ENCODE measurements at regions not wholly inside any gene's neighbourhood (a gene's known extent, or its start where the extent isn't known, plus 50 kb on each side); places are given as distances from the start of the nearest gene placed in this dataset.

DNA sequence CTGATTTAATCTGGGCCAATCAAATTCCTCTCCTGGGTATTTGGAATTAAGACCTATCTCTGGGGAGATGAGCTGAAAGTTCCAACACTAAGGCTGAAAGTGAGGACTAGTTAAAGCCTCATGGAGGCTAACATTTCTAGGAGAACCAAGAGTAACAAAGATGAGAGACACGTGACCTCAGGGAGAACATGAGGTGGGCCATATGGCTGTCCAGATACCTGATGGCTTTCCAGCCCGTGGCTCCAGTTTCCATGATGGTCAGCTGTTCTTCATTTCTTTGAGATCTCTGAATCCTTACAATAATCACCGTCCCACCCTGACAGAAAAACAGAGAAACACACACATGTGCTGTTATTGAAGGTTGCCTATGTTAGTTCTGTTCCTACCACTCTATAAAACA, 66.1 kb downstream of the LEPR start:
- Mint-ChIP-seq H3K27me3 (peaks cover 4% of the 10 kb centered on the region), H3K4me3 (no peak overlapping the region), H3K36me3 (no peaks in the 10 kb centered on the region), H3K4me1 (no peaks in the 10 kb centered on the region), H3K9me3 (no peaks in the 10 kb centered on the region), H3K27ac (no peak overlapping the region)
- no peak for DNase-seq
- CTCF ChIA-PET: interaction anchor here (1.0 kb wide), 1 partner anchor 11 kb away, joined by 3 read pairs; no protein-coding TSS in a partner anchor

DNA sequence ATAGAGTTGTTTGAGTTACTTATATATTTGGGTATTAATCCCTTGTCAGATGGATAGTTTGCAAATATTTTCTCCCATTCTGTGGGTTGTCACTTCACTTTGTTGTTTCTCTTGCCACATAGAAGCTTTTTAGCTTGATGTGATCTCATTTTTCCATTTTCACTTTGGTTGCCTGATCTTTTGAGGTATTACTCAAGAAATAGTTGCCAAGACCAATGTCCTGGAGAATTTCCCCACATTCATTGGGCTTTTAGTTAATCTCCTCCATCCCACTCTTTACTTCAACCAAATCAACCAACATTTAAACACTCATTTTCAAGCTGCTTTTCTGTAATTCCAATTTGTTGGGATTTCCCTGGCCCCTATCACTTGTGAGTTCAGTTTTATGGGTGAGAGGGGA, 69.0 kb downstream of the LEPR start:
- Mint-ChIP-seq H3K4me3 (no peak overlapping the region), H3K36me3 (no peaks in the 10 kb centered on the region), H3K4me1 (no peaks in the 10 kb centered on the region), H3K9me3 (no peaks in the 10 kb centered on the region), H3K27me3 (peaks cover 4% of the 10 kb centered on the region), H3K27ac (no peak overlapping the region)
- DNase-seq: no peak
- CTCF ChIA-PET: no interaction called here

DNA sequence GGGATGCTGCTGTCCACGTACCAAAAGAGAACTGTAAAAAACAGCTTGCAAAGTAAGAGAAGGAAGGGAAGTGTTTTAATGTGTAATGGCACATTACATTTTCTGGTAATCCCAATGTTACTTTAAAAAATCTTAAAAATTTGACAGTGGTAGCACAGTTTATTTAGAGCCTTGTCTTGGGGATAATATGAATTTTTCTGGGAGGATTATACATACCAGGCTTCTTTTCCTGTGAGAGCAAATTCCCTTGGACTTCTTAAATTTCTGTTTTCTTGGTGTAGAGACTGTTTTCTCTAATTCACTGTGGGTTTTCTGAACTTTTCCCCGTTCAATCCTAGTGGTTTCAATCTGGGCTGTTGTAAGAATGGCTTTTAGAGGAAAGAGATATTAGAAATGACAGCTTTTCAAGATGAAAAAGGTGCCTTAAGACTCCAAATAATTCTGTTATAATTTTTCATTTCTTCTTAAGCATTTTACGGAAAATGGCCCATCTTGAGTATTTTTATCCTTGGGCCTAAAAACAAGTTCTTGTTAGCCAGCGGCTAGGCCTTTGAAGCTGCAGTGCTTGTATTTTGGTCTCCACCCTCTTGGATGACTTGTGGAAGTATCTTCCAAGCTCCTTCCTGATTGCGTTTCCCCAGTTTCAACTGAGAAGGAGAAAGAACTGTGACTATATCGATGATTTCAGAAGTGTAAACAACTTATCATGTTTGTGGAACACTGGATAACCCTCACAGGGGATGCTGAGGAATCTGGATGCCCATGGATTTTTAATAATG, 70.0 kb downstream of the LEPR start:
- H3K27ac Mint-ChIP-seq: no peak overlapping the region
- peaks cover 4% of the 10 kb centered on the region for H3K27me3 Mint-ChIP-seq
- H3K36me3 Mint-ChIP-seq: no peaks in the 10 kb centered on the region
- DNase-seq: no peak
- no peaks in the 10 kb centered on the region for H3K4me1 Mint-ChIP-seq
- no peaks in the 10 kb centered on the region for H3K9me3 Mint-ChIP-seq
- CTCF ChIA-PET: no interaction called here
- H3K4me3 Mint-ChIP-seq: no peak overlapping the region

DNA sequence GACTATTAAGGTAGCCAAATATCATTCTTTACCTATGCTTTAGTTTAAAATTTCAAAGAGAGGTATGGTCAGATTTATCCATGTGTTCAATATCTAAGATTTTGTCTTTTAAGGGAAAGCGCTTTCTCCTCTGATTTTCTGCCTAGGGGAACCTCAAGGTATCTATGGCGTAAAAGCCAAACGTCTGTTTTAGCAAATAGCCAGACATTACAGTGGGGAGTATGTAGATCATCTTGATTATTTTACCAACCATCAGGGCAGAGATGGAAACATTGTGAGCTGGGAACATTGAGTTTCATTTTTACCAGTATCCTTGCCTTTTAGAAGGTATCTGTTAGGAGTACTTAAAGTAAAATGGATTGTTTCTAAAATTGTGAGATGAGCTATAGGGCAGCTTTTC, 71.0 kb downstream of the LEPR start:
- Mint-ChIP-seq H3K27me3 (peaks cover 4% of the 10 kb centered on the region), H3K4me1 (no peaks in the 10 kb centered on the region), H3K36me3 (no peaks in the 10 kb centered on the region), H3K4me3 (no peak overlapping the region), H3K9me3 (no peaks in the 10 kb centered on the region), H3K27ac (no peak overlapping the region)
- CTCF ChIA-PET: interaction anchor here (1.0 kb wide), 1 partner anchor 196 kb away, joined by 3 read pairs; no protein-coding TSS in a partner anchor
- DNase-seq: no peak

DNA sequence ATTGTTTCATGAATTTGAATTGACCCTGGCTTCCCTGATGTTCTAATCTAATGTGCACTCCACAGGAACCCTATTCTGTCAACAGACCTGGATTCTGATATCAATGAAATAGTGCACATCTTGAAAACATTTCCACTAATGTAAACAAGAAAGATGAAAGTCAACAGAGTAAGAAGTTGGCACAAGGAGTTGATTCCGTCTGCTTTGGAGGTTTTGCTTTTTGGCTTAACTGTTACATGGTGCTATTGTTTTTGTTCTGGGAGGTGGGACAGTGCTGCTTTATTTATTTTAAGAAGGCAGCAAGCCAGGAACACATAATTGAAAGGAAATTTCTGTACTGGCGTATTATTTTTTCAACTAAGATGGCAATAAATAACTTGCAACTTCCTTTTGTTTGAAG, 73.3 kb downstream of the LEPR start:
- DNase-seq: no peak
- CTCF ChIA-PET: no interaction called here
- no peaks in the 10 kb centered on the region for H3K27me3 Mint-ChIP-seq
- no peak overlapping the region for H3K27ac Mint-ChIP-seq
- no peak overlapping the region for H3K4me3 Mint-ChIP-seq
- H3K9me3 Mint-ChIP-seq: no peaks in the 10 kb centered on the region
- H3K36me3 Mint-ChIP-seq: no peaks in the 10 kb centered on the region
- H3K4me1 Mint-ChIP-seq: no peaks in the 10 kb centered on the region

DNA sequence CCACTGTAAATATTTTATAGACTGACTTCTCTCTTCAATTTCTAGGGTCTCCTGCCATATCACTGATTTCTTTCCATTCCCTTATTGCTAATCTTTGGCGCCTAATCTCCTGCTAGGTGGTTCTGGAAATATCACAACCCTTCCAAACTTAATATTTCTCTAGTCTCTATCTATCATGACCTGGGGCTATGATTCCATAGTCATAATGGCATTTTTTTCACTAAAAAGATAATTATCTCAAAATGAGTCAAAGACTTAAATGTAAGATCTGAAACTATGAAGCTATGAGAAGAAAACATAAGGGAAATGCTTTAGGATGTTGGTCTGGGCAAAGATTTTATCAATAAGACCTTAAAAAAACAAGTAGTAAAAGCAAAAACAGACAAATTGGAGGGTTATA, 74.2 kb downstream of the LEPR start:
- Mint-ChIP-seq H3K9me3 (no peaks in the 10 kb centered on the region), H3K4me1 (no peaks in the 10 kb centered on the region), H3K36me3 (no peaks in the 10 kb centered on the region), H3K27ac (no peak overlapping the region), H3K4me3 (no peak overlapping the region), H3K27me3 (no peaks in the 10 kb centered on the region)
- DNase-seq: no peak
- CTCF ChIA-PET: no interaction called here

DNA sequence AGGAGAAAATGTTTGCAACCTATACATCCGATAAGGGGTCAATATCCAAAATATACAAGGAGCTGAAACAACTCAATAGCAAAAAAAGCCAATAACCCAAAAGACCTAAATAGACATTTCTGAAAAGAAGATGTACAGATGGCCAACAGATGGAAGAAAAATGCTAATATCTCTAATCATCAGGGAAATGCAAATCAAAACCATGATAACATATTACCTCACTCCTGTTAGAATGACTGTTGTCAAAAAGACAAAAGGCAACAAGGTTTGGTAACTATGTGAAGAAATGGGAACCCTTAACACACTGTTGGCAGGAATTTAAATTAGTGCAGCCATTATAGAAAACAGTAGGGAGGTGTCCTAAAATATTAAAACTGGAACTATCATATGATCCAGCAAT, 74.7 kb downstream of the LEPR start:
- no peak overlapping the region for H3K27ac Mint-ChIP-seq
- no peaks in the 10 kb centered on the region for H3K9me3 Mint-ChIP-seq
- H3K27me3 Mint-ChIP-seq: no peaks in the 10 kb centered on the region
- H3K4me1 Mint-ChIP-seq: no peaks in the 10 kb centered on the region
- no peak for DNase-seq
- CTCF ChIA-PET: no interaction called here
- no peaks in the 10 kb centered on the region for H3K36me3 Mint-ChIP-seq
- H3K4me3 Mint-ChIP-seq: no peak overlapping the region

DNA sequence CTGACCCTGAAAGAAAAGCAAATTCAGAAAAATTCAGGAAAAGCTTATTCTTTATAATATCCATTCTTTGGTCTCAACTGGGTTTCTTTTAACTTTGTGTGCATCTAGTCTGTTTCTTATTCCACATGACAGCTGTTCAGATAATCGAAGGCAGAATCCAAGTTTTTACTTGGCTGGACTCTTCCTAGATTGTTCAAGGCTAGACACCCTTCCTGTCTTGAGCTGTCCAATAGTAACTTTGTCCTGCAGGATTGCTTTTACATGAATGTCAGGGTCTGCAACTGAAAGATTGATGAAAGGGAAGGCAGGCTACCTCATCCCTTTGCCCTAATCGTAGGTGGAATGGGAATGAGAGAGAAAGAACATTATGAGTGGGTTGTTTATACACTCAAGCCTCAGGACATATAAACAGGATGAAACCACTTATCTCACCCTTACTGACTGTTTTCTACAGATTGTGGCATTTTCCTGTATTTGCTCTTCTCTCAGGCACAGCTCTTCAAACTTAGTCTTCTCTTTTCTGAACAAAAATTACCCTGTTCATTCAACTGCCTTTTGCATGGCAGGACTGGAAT, 76.9 kb downstream of the LEPR start:
- no peaks in the 10 kb centered on the region for H3K4me1 Mint-ChIP-seq
- CTCF ChIA-PET: no interaction called here
- DNase-seq: no peak
- no peaks in the 10 kb centered on the region for H3K36me3 Mint-ChIP-seq
- H3K27me3 Mint-ChIP-seq: no peaks in the 10 kb centered on the region
- H3K4me3 Mint-ChIP-seq: no peak overlapping the region
- H3K9me3 Mint-ChIP-seq: no peaks in the 10 kb centered on the region
- no peak overlapping the region for H3K27ac Mint-ChIP-seq

DNA sequence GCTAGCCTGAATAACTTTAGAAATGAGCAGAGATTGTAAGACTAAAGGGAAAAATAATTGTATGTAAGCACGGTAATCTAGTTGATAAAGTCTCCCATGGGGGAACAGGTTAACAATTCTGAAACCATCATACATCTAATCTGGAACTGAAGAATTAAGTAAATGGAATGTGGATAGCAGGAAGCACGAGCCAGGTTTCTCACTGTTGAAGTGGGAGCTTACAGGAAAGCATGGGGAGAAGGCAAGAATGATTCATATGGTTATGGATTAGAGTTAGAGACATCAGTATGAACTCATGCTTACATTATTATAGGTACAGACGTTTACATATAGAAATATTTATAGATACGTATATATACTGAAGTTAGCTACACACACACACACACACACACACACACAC, 83.0 kb downstream of the LEPR start:
- DNase-seq: no peak
- CTCF ChIA-PET: no interaction called here
- Mint-ChIP-seq H3K4me3 (no peak overlapping the region), H3K9me3 (no peaks in the 10 kb centered on the region), H3K36me3 (no peaks in the 10 kb centered on the region), H3K27me3 (no peaks in the 10 kb centered on the region), H3K4me1 (no peaks in the 10 kb centered on the region), H3K27ac (no peak overlapping the region)

DNA sequence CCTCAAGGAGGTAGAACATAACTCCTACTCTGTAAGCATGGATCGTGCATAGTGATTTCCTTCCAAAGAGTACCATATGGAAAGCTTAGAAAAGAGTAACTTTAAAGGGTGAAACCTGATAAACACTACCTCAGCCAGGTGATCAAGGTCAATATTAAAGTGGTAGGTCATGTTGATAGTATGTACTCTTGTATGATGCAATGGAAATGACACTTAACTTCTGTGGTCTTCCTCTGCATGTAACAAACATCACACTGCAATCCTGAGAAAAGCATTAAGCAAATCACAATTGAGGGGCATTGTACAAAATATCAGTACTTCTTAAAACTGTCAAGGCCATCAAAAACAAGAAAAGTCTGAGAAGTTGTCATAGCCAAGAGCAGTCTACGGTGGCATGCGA, 83.8 kb downstream of the LEPR start:
- DNase-seq: no peak
- Mint-ChIP-seq H3K4me1 (no peaks in the 10 kb centered on the region), H3K27ac (no peak overlapping the region), H3K9me3 (no peaks in the 10 kb centered on the region), H3K4me3 (no peak overlapping the region), H3K27me3 (no peaks in the 10 kb centered on the region), H3K36me3 (no peaks in the 10 kb centered on the region)
- CTCF ChIA-PET: no interaction called here

DNA sequence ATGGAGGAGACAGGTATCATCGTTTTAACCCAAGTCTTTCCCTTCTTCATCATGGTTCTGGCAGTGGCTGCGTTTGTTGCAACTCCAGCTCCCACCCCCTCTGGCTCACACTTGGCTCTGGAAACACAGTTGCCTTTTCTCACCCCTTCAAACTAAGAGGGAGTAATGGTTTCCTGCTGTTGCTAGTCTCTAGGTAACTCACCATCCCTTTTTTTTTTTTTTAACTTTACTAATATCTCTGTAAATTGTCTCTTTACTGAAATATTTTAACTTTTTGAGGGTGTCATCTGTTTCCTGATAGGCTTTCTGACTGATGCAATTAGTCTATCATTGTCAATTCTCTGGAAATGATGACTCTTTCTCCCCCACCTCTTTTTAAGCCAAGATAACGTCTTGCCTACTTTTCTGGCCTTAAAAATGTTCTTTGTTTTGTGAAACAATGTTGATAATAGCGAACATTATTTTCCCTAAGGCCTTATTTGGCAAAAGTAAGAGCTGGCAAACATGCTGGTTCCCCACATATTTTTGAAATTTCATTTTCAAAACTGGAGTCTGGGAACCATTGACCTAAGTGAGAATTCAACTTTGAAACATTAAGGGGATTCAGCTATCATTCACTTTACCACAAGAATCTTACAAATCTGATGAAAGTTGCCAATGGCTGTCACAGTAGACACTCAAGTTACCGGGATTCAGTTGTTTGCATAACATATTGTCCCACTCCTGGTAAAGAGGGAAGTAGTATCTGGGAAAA, 85.3 kb downstream of the LEPR start:
- no peaks in the 10 kb centered on the region for H3K27me3 Mint-ChIP-seq
- DNase-seq: no peak
- no peak overlapping the region for H3K4me3 Mint-ChIP-seq
- H3K4me1 Mint-ChIP-seq: no peaks in the 10 kb centered on the region
- no peaks in the 10 kb centered on the region for H3K36me3 Mint-ChIP-seq
- CTCF ChIA-PET: no interaction called here
- no peaks in the 10 kb centered on the region for H3K9me3 Mint-ChIP-seq
- no peak overlapping the region for H3K27ac Mint-ChIP-seq

DNA sequence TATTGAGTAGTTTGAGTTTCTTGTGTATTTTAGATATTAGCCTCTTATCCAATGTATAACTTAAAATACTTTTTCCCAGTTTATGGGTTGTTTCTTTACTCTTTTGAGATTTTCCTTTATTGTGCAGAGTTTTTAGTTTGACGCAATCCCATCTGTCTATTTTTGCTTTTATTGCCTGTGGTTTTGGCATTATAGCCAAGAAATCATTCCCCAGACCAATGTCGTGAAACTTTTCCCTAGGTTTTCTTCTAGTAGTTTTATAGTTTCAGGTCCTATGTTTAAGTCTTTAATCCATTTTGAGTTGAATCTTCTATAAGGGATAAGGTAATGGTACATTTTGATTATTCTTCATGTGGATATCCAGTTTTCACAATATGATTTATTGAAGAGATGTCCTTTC, 87.6 kb downstream of the LEPR start:
- Mint-ChIP-seq H3K27ac (no peak overlapping the region), H3K27me3 (peaks cover 4% of the 10 kb centered on the region), H3K36me3 (no peaks in the 10 kb centered on the region), H3K4me3 (no peak overlapping the region), H3K9me3 (no peaks in the 10 kb centered on the region), H3K4me1 (no peaks in the 10 kb centered on the region)
- no peak for DNase-seq
- CTCF ChIA-PET: no interaction called here

DNA sequence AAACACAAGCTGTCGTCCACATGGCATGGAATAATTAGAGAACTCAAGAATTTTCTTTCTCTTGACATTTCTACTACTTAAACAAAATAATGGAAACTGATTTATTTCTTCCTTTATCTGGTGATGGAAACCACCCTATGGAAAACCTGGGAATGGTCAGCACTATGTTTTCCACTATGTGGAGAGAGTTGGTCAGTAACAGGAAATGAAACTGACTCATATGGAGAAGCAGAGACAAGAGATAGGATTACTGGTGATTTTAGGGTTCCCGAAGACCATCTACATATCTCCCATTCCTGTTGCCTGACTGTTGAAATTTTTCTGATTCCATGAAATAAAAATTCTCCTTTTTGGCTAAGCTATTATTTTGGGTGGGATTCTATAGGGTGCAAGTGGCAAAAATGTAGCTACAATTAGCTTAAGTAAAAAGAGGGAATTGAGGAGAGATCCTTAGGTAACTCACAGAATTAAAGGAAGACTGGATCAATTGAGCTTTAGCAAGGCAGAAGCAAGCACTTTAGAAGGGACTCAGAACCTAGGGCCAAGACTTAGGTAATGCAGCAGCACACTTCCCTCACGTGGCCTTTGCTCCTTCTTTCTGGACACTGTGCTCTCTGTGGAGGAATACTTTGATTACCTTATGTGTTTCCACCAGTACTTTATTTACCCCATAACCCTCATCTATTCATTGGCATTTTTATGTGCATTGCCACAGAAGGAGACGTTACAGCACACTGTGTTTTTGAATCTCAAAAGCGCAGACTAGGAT, 89.6 kb downstream of the LEPR start:
- CTCF ChIA-PET: no interaction called here
- H3K4me3 Mint-ChIP-seq: no peak overlapping the region

DNA sequence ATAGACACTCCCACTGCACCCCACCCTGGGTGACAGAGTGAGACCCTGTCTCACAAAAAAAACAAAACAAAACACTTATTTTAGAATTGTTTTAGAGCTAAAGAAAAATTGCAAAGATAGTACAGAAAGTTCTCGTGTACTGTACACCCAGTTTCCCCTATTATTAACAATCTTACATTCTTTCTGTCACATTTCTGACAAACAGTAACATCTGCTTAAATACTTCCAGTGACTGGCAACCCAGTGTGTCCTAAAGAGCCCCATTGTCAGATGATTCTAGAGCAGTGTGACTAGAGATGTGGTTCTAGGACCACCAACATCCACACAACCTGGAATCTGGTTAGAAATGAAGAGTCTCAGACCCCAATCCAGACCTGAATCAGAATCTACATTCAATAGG, 90.5 kb downstream of the LEPR start:
- no peak for DNase-seq
- H3K4me1 Mint-ChIP-seq: no peaks in the 10 kb centered on the region
- H3K27ac Mint-ChIP-seq: no peak overlapping the region
- no peak overlapping the region for H3K4me3 Mint-ChIP-seq
- H3K9me3 Mint-ChIP-seq: no peaks in the 10 kb centered on the region
- no peaks in the 10 kb centered on the region for H3K36me3 Mint-ChIP-seq
- peaks cover 4% of the 10 kb centered on the region for H3K27me3 Mint-ChIP-seq
- CTCF ChIA-PET: no interaction called here

More for the DNA sequence above, 89.6 kb downstream of the LEPR start:
- Mint-ChIP-seq H3K9me3 (no peaks in the 10 kb centered on the region), H3K4me1 (no peaks in the 10 kb centered on the region), H3K36me3 (no peaks in the 10 kb centered on the region), H3K27me3 (peaks cover 4% of the 10 kb centered on the region), H3K27ac (no peak overlapping the region)
- DNase-seq: no peak
